Natural killer cell (primary cell): ENCODE measurements at regions not wholly inside any gene's neighbourhood (a gene's known extent, or its start where the extent isn't known, plus 50 kb on each side); places are given as distances from the start of the nearest gene placed in this dataset.

ENCODE experiments used
- ATAC-seq, 3 donors: fragments of 150-1000 bp in 2 of 3; fragments of 200-7000 bp in 1 of 3; cut with Tn5 transposase; 1 replicate in 1 of 3; 2 replicates in 2 of 3; pipeline ENCODE4 v1.10.0; 2021; ENCODE audit warnings: mild to moderate bottlenecking in 2 of 3, moderate library complexity in 2 of 3
- DNase-seq, 2 donors: peaks; one replicate each; pipeline versions ENCODE4 v3.0.0 to v3.0.0-alpha.2; 2013 to 2021; ENCODE audit warnings: mixed read lengths in 1 of 2
- H3K27ac ChIP-seq: one replicate; pipeline ENCODE4 v1.5.1; 2013; ENCODE audit warnings: mild to moderate bottlenecking, low read length
- H3K27me3 ChIP-seq: one replicate; pipeline ENCODE4 v1.6.1; 2013; ENCODE audit warnings: low read length; ENCODE audit not compliant: control insufficient read depth, insufficient read depth
- H3K36me3 ChIP-seq: one replicate; pipeline ENCODE4 v1.6.1; 2013; ENCODE audit warnings: low read length; ENCODE audit not compliant: control insufficient read depth, insufficient read depth
- H3K4me1 ChIP-seq: one replicate; pipeline ENCODE4 v1.6.1; 2013; ENCODE audit warnings: low read length; ENCODE audit not compliant: control insufficient read depth, insufficient read depth
- H3K4me3 ChIP-seq: one replicate; pipeline ENCODE4 v1.5.1; 2013; ENCODE audit warnings: low read length
- H3K9me3 ChIP-seq: one replicate; pipeline ENCODE4 v1.6.1; 2013; ENCODE audit warnings: low read length; ENCODE audit not compliant: control insufficient read depth, insufficient read depth
- H3K27ac Mint-ChIP-seq, 2 donors: one replicate each; pipeline ENCODE4 v1.8.0; 2022; ENCODE audit warnings: mild to moderate bottlenecking in 2 of 2, mixed read lengths in 2 of 2, moderate library complexity in 1 of 2
- H3K27me3 Mint-ChIP-seq, 2 donors: one replicate each; pipeline ENCODE4 v1.8.0; 2022; ENCODE audit warnings: low read depth in 2 of 2, mixed read lengths in 2 of 2
- H3K36me3 Mint-ChIP-seq: one replicate; pipeline ENCODE4 v1.8.0; 2022; ENCODE audit warnings: mixed read lengths
- H3K4me1 Mint-ChIP-seq, 2 donors: one replicate each; pipeline ENCODE4 v1.8.0; 2022; ENCODE audit warnings: mixed read lengths in 2 of 2
- H3K4me3 Mint-ChIP-seq: one replicate; pipeline ENCODE4 v1.8.0; 2022; ENCODE audit warnings: mild to moderate bottlenecking, moderate library complexity, mixed read lengths
- H3K9me3 Mint-ChIP-seq, 2 donors: one replicate each; pipeline ENCODE4 v1.8.0; 2022; ENCODE audit warnings: mixed read lengths in 2 of 2
- CTCF ChIP-seq: fragments of 200-600 bp; IDR thresholded peaks from one replicate; pipeline ENCODE4 v1.8.0; 2022; ENCODE audit warnings: antibody characterized with exemption
- WGBS: methylation state at CpG from one replicate; pipeline ENCODE4 v1.1.7; 2013; ENCODE audit warnings: missing lambda C conversion rate; ENCODE audit not compliant: insufficient coverage; 5-methylcytosine and 5-hydroxymethylcytosine counted together
- intact Hi-C: fragments of 100-400 bp; cut with micrococcal nuclease; formaldehyde crosslinking; loops from one replicate; pipeline ENCODE4 v1.14.2; 2022

- no peaks in the 10 kb centered on the region for H3K36me3 ChIP-seq
- WGBS: 69% methylated on average over 5 of the region's 5 CpGs
- H3K4me1 ChIP-seq: peaks cover 6% of the 10 kb centered on the region
- no peak overlapping the region for H3K27ac ChIP-seq
- H3K27me3 ChIP-seq: no peaks in the 10 kb centered on the region
- peaks cover 40 to 44% of the 10 kb centered on the region in 2 donors for H3K4me1 Mint-ChIP-seq
- no peaks in the 10 kb centered on the region for H3K9me3 Mint-ChIP-seq
- no peaks in the 10 kb centered on the region for H3K9me3 ChIP-seq
- H3K4me3 ChIP-seq: no peak overlapping the region
- H3K36me3 Mint-ChIP-seq: no peaks in the 10 kb centered on the region
- DNase-seq (peak in 1 of 2 donors; percentile 28), ATAC-seq (no peak)
- peak overlapping the region; percentile 92 to 94 for H3K27ac Mint-ChIP-seq
- no peak for TF ChIP-seq CTCF
- no peaks in the 10 kb centered on the region for H3K27me3 Mint-ChIP-seq
- H3K4me3 Mint-ChIP-seq: peak overlapping the region; percentile 85
- intact Hi-C loops: no loop called here
Observed at GRCh38 chr9:94164806-94165549, 80.7 kb downstream of the PTPDC1 start.

GRCh38 chr9:94165592-94166235 is 81.5 kb downstream of the PTPDC1 start:
- Mint-ChIP-seq H3K4me1 (peaks cover 45 to 49% of the 10 kb centered on the region in 2 donors), H3K4me3 (peak overlapping the region; percentile 85), H3K27me3 (no peaks in the 10 kb centered on the region), H3K27ac (peak overlapping the region; percentile 92 to 94), H3K9me3 (no peaks in the 10 kb centered on the region), H3K36me3 (no peaks in the 10 kb centered on the region)
- Histone ChIP-seq H3K36me3 (no peaks in the 10 kb centered on the region), H3K9me3 (no peaks in the 10 kb centered on the region), H3K27ac (peak overlapping the region; percentile 98), H3K27me3 (no peaks in the 10 kb centered on the region), H3K4me3 (peak overlapping the region; percentile 43), H3K4me1 (peaks cover 6% of the 10 kb centered on the region)
- intact Hi-C loops: no loop called here
- DNase-seq: peak; percentile 95 to 99
- 9% methylated on average over 46 of the region's 49 CpGs for WGBS
- peak; percentile 85 to 97 (median 85) for ATAC-seq
- TF ChIP-seq CTCF: no peak

GRCh38 chr9:94166236-94166975 is 82.1 kb downstream of the PTPDC1 start:
- no peaks in the 10 kb centered on the region for H3K9me3 Mint-ChIP-seq
- Histone ChIP-seq H3K27me3 (no peaks in the 10 kb centered on the region), H3K27ac (peak overlapping the region; percentile 98), H3K4me3 (peak overlapping the region; percentile 95), H3K9me3 (no peaks in the 10 kb centered on the region), H3K4me1 (peaks cover 9% of the 10 kb centered on the region), H3K36me3 (no peaks in the 10 kb centered on the region)
- H3K27ac Mint-ChIP-seq: peak overlapping the region; percentile 92 to 94
- peak overlapping the region; percentile 88 for H3K4me3 Mint-ChIP-seq
- H3K27me3 Mint-ChIP-seq: no peaks in the 10 kb centered on the region
- H3K4me1 Mint-ChIP-seq: peaks cover 45 to 53% of the 10 kb centered on the region in 2 donors
- ATAC-seq (peak; percentile 65 to 81 (median 68)), DNase-seq (peak; percentile 89 to 98)
- WGBS: under 1% methylated on average over 92 of the region's 96 CpGs
- H3K36me3 Mint-ChIP-seq: no peaks in the 10 kb centered on the region
- intact Hi-C loops: no loop called here
- TF ChIP-seq CTCF: no peak
